ENCODE measurements at regions not wholly inside any gene's neighbourhood (a gene's known extent, or its start where the extent isn't known, plus 50 kb on each side); places are given as distances from the start of the nearest gene placed in this dataset.

GRCh38 chr1:113219828-113220227 is 146.8 kb downstream of the LRIG2 start:
- no peak for ATAC-seq

GRCh38 chr1:113223040-113223439 is 150.0 kb downstream of the LRIG2 start:
- ATAC-seq, result no peak

- ATAC-seq, result no peak
Measured at GRCh38 chr1:113223546-113223945, 150.5 kb downstream of the LRIG2 start.

GRCh38 chr1:113226148-113226547 is 153.2 kb downstream of the LRIG2 start:
- peak; percentile 68 for ATAC-seq

GRCh38 chr1:113231866-113232265 is 158.4 kb upstream of the MAGI3 start:
- ATAC-seq, result no peak

- no peak for ATAC-seq
Measured at GRCh38 chr1:113233441-113233840, 156.9 kb upstream of the MAGI3 start.

- ATAC-seq, result no peak
Measured at GRCh38 chr1:113241237-113241636, 149.1 kb upstream of the MAGI3 start.

- no peak for ATAC-seq
Measured at GRCh38 chr1:113242481-113242880, 147.8 kb upstream of the MAGI3 start.

GRCh38 chr1:113243529-113243928 is 146.8 kb upstream of the MAGI3 start:
- ATAC-seq, result no peak

GRCh38 chr1:113244112-113244820 is 146.0 kb upstream of the MAGI3 start:
- no peak for ATAC-seq

GRCh38 chr1:113245252-113245651 is 145.1 kb upstream of the MAGI3 start:
- no peak for ATAC-seq

GRCh38 chr1:113246929-113247328 is 143.4 kb upstream of the MAGI3 start:
- ATAC-seq, result no peak

- peak; percentile 87 for ATAC-seq
Measured at GRCh38 chr1:113247355-113247754, 143.0 kb upstream of the MAGI3 start.

- peak; percentile 79 for ATAC-seq
Measured at GRCh38 chr1:113247782-113248181, 142.5 kb upstream of the MAGI3 start.

GRCh38 chr1:113248494-113248893 is 141.8 kb upstream of the MAGI3 start:
- ATAC-seq, result no peak

GRCh38 chr1:113250161-113250560 is 140.2 kb upstream of the MAGI3 start:
- ATAC-seq, result no peak

GRCh38 chr1:113252166-113252565 is 138.1 kb upstream of the MAGI3 start:
- no peak for ATAC-seq

GRCh38 chr1:113253187-113253586 is 137.1 kb upstream of the MAGI3 start:
- ATAC-seq, result peak; percentile 59

GRCh38 chr1:113253590-113253989 is 136.7 kb upstream of the MAGI3 start:
- ATAC-seq, result no peak

GRCh38 chr1:113255038-113255719 is 135.1 kb upstream of the MAGI3 start:
- ATAC-seq, result peak; percentile 42

GRCh38 chr1:113255720-113256347 is 134.5 kb upstream of the MAGI3 start:
- peak; percentile 92 for ATAC-seq

- ATAC-seq, result peak; percentile 77
Measured at GRCh38 chr1:113256348-113256729, 134.0 kb upstream of the MAGI3 start.

- ATAC-seq, result no peak
Measured at GRCh38 chr1:113259988-113260387, 130.3 kb upstream of the MAGI3 start.

GRCh38 chr1:113265196-113265595 is 125.1 kb upstream of the MAGI3 start:
- no peak for ATAC-seq

All from esophagus mucosa (tissue), 1 donor.